ENCODE measurements at regions not wholly inside any gene's neighbourhood (a gene's known extent, or its start where the extent isn't known, plus 50 kb on each side); places are given as distances from the start of the nearest gene placed in this dataset.

GRCh38 chr11:45396394-45396793 is 110.3 kb upstream of the SYT13 start (continued):
- TF ChIP-seq SIN3A (IDR thresholded peaks at IDR 0.05; ENCODE audit: borderline replicate concordance, low read depth, low read length) = no peak
- TF ChIP-seq FOXJ3 (CRISPR knock-in tag; IDR thresholded peaks at IDR 0.05) = no peak
- TF ChIP-seq NFIC (IDR thresholded peaks at IDR 0.05; ENCODE audit: borderline replicate concordance) = no peak
- TF ChIP-seq, protein P1, sequence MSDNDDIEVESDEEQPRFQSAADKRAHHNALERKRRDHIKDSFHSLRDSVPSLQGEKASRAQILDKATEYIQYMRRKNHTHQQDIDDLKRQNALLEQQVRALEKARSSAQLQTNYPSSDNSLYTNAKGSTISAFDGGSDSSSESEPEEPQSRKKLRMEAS (IDR thresholded peaks at IDR 0.05; ENCODE audit: low read depth) = no peak

- CTCF ChIA-PET = interaction anchor here (0.9 to 1.8 kb wide), 6 partner anchors 21 to 376 kb away, joined by 3 to 6 read pairs (median 4); no protein-coding TSS in a partner anchor
- no peaks in the 10 kb centered on the region for H3K27me3 ChIP-seq (ENCODE audit: insufficient read depth)
- no peaks in the 10 kb centered on the region for H4K20me1 ChIP-seq (ENCODE audit: insufficient read depth)
- no peak overlapping the region for H3K4me2 ChIP-seq
- POLR2A ChIA-PET = no interaction called here
- no peaks in the 10 kb centered on the region for H3K36me3 ChIP-seq (replicated peaks in 1 of 2; ENCODE audit: control insufficient read depth in 1 of 2, insufficient read depth in 2 of 2, low read length in 1 of 2)
- no peak overlapping the region for H2AFZ ChIP-seq (ENCODE audit: low read depth)
- H3K4me3 ChIP-seq (ENCODE audit: low read depth in 2 of 2, low read length in 1 of 2) = no peak overlapping the region
- H3K4me1 ChIP-seq (ENCODE audit: control insufficient read depth in 1 of 2, insufficient read depth in 2 of 2, low read depth in 1 of 2, low read length in 1 of 2) = peaks cover 14 to 21% of the 10 kb centered on the region in 2 experiments; a peak in 3 of 4 replicates
- WGBS (ENCODE audit: low lambda C conversion rate) = 72% methylated on average over 5 of the region's 5 CpGs
- no peak for DNase-seq
- no peaks in the 10 kb centered on the region for H3K9me2 ChIP-seq
- no peak overlapping the region for H3K9ac ChIP-seq
- H3F3A ChIP-seq (replicated peaks; ENCODE audit: insufficient read depth) = peaks cover 6% of the 10 kb centered on the region
- H3K9me3 ChIP-seq = no peaks in the 10 kb centered on the region
- no peak for TF ChIP-seq USF1 (IDR thresholded peaks at IDR 0.05; ENCODE audit: borderline replicate concordance, low read depth)
- no peak for TF ChIP-seq EP300 (IDR thresholded peaks at IDR 0.05; ENCODE audit: borderline replicate concordance in 1 of 2, low read depth in 1 of 2, low read length in 1 of 2)
- TF ChIP-seq MXI1 (IDR thresholded peaks at IDR 0.05; ENCODE audit: low read depth, low read length) = no peak
- TF ChIP-seq, protein P2, sequence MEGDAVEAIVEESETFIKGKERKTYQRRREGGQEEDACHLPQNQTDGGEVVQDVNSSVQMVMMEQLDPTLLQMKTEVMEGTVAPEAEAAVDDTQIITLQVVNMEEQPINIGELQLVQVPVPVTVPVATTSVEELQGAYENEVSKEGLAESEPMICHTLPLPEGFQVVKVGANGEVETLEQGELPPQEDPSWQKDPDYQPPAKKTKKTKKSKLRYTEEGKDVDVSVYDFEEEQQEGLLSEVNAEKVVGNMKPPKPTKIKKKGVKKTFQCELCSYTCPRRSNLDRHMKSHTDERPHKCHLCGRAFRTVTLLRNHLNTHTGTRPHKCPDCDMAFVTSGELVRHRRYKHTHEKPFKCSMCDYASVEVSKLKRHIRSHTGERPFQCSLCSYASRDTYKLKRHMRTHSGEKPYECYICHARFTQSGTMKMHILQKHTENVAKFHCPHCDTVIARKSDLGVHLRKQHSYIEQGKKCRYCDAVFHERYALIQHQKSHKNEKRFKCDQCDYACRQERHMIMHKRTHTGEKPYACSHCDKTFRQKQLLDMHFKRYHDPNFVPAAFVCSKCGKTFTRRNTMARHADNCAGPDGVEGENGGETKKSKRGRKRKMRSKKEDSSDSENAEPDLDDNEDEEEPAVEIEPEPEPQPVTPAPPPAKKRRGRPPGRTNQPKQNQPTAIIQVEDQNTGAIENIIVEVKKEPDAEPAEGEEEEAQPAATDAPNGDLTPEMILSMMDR (IDR thresholded peaks at IDR 0.05) = no peak
- TF ChIP-seq SIN3A (IDR thresholded peaks at IDR 0.05; ENCODE audit: borderline replicate concordance, low read depth, low read length) = no peak
- TF ChIP-seq YY1 (IDR thresholded peaks at IDR 0.05; ENCODE audit: low read depth) = no peak
- TF ChIP-seq, protein P3, sequence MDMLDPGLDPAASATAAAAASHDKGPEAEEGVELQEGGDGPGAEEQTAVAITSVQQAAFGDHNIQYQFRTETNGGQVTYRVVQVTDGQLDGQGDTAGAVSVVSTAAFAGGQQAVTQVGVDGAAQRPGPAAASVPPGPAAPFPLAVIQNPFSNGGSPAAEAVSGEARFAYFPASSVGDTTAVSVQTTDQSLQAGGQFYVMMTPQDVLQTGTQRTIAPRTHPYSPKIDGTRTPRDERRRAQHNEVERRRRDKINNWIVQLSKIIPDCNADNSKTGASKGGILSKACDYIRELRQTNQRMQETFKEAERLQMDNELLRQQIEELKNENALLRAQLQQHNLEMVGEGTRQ (IDR thresholded peaks at IDR 0.05; ENCODE audit: borderline replicate concordance, low read depth, low read length) = no peak
- no peak for TF ChIP-seq CHD2 (IDR thresholded peaks at IDR 0.05; ENCODE audit: low read length, partially characterized antibody)
- no peak for TF ChIP-seq GATA2 (CRISPR knock-in tag; IDR thresholded peaks at IDR 0.05)
- TF ChIP-seq RAD21 (IDR thresholded peaks at IDR 0.05; ENCODE audit: low read length) = no peak
- TF ChIP-seq RCOR1 (IDR thresholded peaks at IDR 0.05; ENCODE audit: low read length) = no peak
- no peak for TF ChIP-seq ZBTB33 (IDR thresholded peaks at IDR 0.05; ENCODE audit: borderline replicate concordance, low read depth)
- TF ChIP-seq, protein P4, sequence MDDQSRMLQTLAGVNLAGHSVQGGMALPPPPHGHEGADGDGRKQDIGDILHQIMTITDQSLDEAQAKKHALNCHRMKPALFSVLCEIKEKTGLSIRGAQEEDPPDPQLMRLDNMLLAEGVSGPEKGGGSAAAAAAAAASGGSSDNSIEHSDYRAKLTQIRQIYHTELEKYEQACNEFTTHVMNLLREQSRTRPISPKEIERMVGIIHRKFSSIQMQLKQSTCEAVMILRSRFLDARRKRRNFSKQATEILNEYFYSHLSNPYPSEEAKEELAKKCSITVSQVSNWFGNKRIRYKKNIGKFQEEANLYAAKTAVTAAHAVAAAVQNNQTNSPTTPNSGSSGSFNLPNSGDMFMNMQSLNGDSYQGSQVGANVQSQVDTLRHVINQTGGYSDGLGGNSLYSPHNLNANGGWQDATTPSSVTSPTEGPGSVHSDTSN (IDR thresholded peaks at IDR 0.05) = no peak
- no peak for TF ChIP-seq EZH2phosphoT487 (IDR thresholded peaks at IDR 0.05; ENCODE audit: borderline replicate concordance, low read depth)
- no peak for TF ChIP-seq TCF12 (IDR thresholded peaks at IDR 0.05)
- TF ChIP-seq TEAD4 (IDR thresholded peaks at IDR 0.05; ENCODE audit: borderline replicate concordance, insufficient read depth) = no peak
- no peak for TF ChIP-seq RXRA (IDR thresholded peaks at IDR 0.05; ENCODE audit: borderline replicate concordance, low read depth)
- H3K79me2 ChIP-seq (ENCODE audit: insufficient read depth) = no peaks in the 10 kb centered on the region
- no peak overlapping the region for H3K27ac ChIP-seq (ENCODE audit: low read depth in 2 of 2, low read length in 1 of 2)
These were observed 109.8 kb upstream of the SYT13 start for GRCh38 chr11:45395947-45396346.
